GM19023 (cell line): ENCODE measurements at regions not wholly inside any gene's neighbourhood (a gene's known extent, or its start where the extent isn't known, plus 50 kb on each side); places are given as distances from the start of the nearest gene placed in this dataset.
"Not testable (repeated sequence)": the region's sequence is repeated elsewhere in the genome, so short reads cannot be mapped to it uniquely, and the experiment has no call there.

Experiments
- ATAC-seq: cut with Tn5 transposase; IDR thresholded peaks from one replicate; pipeline ENCODE4 v1.9.1; 2021; ENCODE audit warnings: mild to moderate bottlenecking, moderate library complexity; ENCODE audit not compliant: unreplicated experiment

GRCh38 chr3:124306665-124307064, 314.7 kb upstream of the ROPN1 start:
- no peak for ATAC-seq

- no peak for ATAC-seq
Measured at GRCh38 chr3:124313621-124314020, 321.7 kb upstream of the ROPN1 start.

- ATAC-seq: no peak
Measured at GRCh38 chr3:124315215-124316033, 323.5 kb upstream of the ROPN1 start.

- ATAC-seq: no peak
Measured at GRCh38 chr3:124316034-124316287, 324.0 kb upstream of the ROPN1 start.

- ATAC-seq: no peak
Measured at GRCh38 chr3:124318014-124318413, 326.1 kb upstream of the ROPN1 start.

- no peak for ATAC-seq
Measured at GRCh38 chr3:124318656-124319055, 326.7 kb upstream of the ROPN1 start.

- no peak for ATAC-seq
Measured at GRCh38 chr3:124320976-124321375, 329.1 kb upstream of the ROPN1 start.

GRCh38 chr3:124322309-124322880, 330.5 kb upstream of the ROPN1 start:
- ATAC-seq: no peak

- ATAC-seq: no peak
Measured at GRCh38 chr3:124322966-124323365, 331.0 kb upstream of the ROPN1 start.

- ATAC-seq: no peak
Measured at GRCh38 chr3:124325248-124325647, 333.3 kb upstream of the ROPN1 start.

GRCh38 chr3:124329723-124330122, 337.8 kb upstream of the ROPN1 start:
- no peak for ATAC-seq

GRCh38 chr3:124333931-124334640, 342.2 kb upstream of the ROPN1 start:
- no peak for ATAC-seq

- ATAC-seq: no peak
Measured at GRCh38 chr3:124336067-124336656, 344.2 kb upstream of the ROPN1 start.

GRCh38 chr3:124345845-124346244, 353.9 kb upstream of the ROPN1 start:
- no peak for ATAC-seq

- no peak for ATAC-seq
Measured at GRCh38 chr3:124346487-124346886, 354.6 kb upstream of the ROPN1 start.

- no peak for ATAC-seq
Measured at GRCh38 chr3:124347418-124347817, 355.5 kb upstream of the ROPN1 start.

- ATAC-seq: not testable (repeated sequence)
Measured at GRCh38 chr3:124348555-124348954, 356.6 kb upstream of the ROPN1 start.

- no peak for ATAC-seq
Measured at GRCh38 chr3:124351430-124352148, 359.7 kb upstream of the ROPN1 start.

GRCh38 chr3:124352149-124352539, 360.2 kb upstream of the ROPN1 start:
- no peak for ATAC-seq

- no peak for ATAC-seq
Measured at GRCh38 chr3:124353691-124354090, 361.8 kb upstream of the ROPN1 start.

- ATAC-seq: no peak
Measured at GRCh38 chr3:124354150-124354549, 362.2 kb upstream of the ROPN1 start.
